Panc1 (cell line): ENCODE measurements at regions not wholly inside any gene's neighbourhood (a gene's known extent, or its start where the extent isn't known, plus 50 kb on each side); places are given as distances from the start of the nearest gene placed in this dataset.

Source experiments
- ATAC-seq: fragments of 200-7000 bp; cut with Tn5 transposase; 2 replicates; pipeline ENCODE4 v1.9.1; 2020; ENCODE audit warnings: mild to moderate bottlenecking, moderate library complexity
- BruUV-seq: library from RNA; stranded (reverse); fragments of 400-500 nt; replicated peaks from 2 replicates; lab custom pipeline; 2021; lab: Mats Ljungman, UMichigan
- CTCF ChIA-PET: fragments of 300-600 bp; sonication (Branson Sonifier 250); formaldehyde crosslinking; loops from one replicate; lab custom pipeline; 2022; ENCODE audit warnings: antibody characterized with exemption; lab: Charles Lee
- POLR2A ChIA-PET: fragments of 300-600 bp; sonication (Branson Sonifier 250); formaldehyde crosslinking; loops from one replicate; lab custom pipeline; 2022; ENCODE audit warnings: antibody characterized with exemption; lab: Charles Lee
- DNase-seq: peaks from one replicate; pipeline ENCODE4 v3.0.0-alpha.2; 2010; ENCODE audit warnings: low read depth, low spot score
- H3K27ac ChIP-seq: 2 replicates; pipeline ENCODE4 v1.5.1; 2011; ENCODE audit warnings: mild to moderate bottlenecking, low read length, inconsistent platforms
- H3K27me3 ChIP-seq: fragments of 200-500 bp; sonication (Bioruptor generic); 2 replicates; pipeline ENCODE4 v1.6.0; 2014; ENCODE audit warnings: low read length, inconsistent platforms; ENCODE audit not compliant: control insufficient read depth, insufficient read depth
- H3K36me3 ChIP-seq: fragments of 200-500 bp; sonication (Bioruptor generic); 2 replicates; pipeline ENCODE4 v1.5.1; 2014; ENCODE audit warnings: inconsistent platforms, mild to moderate bottlenecking, low read length, moderate library complexity; ENCODE audit not compliant: control insufficient read depth, insufficient read depth
- H3K4me1 ChIP-seq: 2 replicates; pipeline ENCODE4 v1.5.1; 2011; ENCODE audit warnings: inconsistent platforms, mild to moderate bottlenecking, low read length, moderate library complexity; ENCODE audit not compliant: control insufficient read depth, insufficient read depth
- H3K4me3 ChIP-seq, 2 experiments: 2 replicates each; pipeline ENCODE4 v1.5.1; 2011 to 2012; ENCODE audit warnings: low read depth in 2 of 2, low read length in 2 of 2, mild to moderate bottlenecking in 2 of 2, inconsistent platforms in 1 of 2, moderate library complexity in 1 of 2
- H3K9me3 ChIP-seq: fragments of 200-500 bp; sonication (Bioruptor generic); 2 replicates; pipeline ENCODE4 v1.5.1; 2014; ENCODE audit warnings: low read depth, mild to moderate bottlenecking, inconsistent platforms, low read length, moderate library complexity; ENCODE audit not compliant: control insufficient read depth, insufficient read depth
- POLR2AphosphoS5 ChIP-seq: IDR thresholded peaks from 2 replicates; pipeline ENCODE4 v1.6.1; 2012; ENCODE audit warnings: mild to moderate bottlenecking, low read depth, low read length, moderate library complexity
- SIN3A ChIP-seq: IDR thresholded peaks from 2 replicates; pipeline ENCODE4 v1.6.1; 2012; ENCODE audit warnings: low read depth, mild to moderate bottlenecking, low read length, moderate library complexity, borderline replicate concordance; ENCODE audit not compliant: insufficient read depth
- TCF7L2 ChIP-seq: IDR thresholded peaks from 2 replicates; pipeline ENCODE4 v1.6.1; 2011; ENCODE audit warnings: mild to moderate bottlenecking, low read depth, low read length, inconsistent platforms
- in situ Hi-C: cut with HindIII; loops from 2 replicates; pipeline ENCODE4 v1.10.0; 2016; ENCODE audit warnings: low sequenced_read_pairs, low pct_unique_long_range_greater_than_20kb
- intact Hi-C: fragments of 100-400 bp; cut with micrococcal nuclease; formaldehyde crosslinking; loops from one replicate; pipeline ENCODE4 v1.10.0; 2022; ENCODE audit not compliant: unreplicated experiment
- TF ChIP-seq, protein P1 (sequence below): fragments of 450-650 bp; IDR thresholded peaks from 2 replicates; pipeline ENCODE4 v1.5.1; 2017; ENCODE audit warnings: mild to moderate bottlenecking
- TF ChIP-seq, protein P2 (sequence below), 2 experiments: IDR thresholded peaks; 2 replicates each; pipeline ENCODE4 v1.6.1; 2011 to 2012; ENCODE audit warnings: low read depth in 2 of 2, control low read depth in 1 of 2, low read length in 1 of 2, mild to moderate bottlenecking in 1 of 2, moderate library complexity in 1 of 2; ENCODE audit not compliant: insufficient read depth in 1 of 2

DNA sequence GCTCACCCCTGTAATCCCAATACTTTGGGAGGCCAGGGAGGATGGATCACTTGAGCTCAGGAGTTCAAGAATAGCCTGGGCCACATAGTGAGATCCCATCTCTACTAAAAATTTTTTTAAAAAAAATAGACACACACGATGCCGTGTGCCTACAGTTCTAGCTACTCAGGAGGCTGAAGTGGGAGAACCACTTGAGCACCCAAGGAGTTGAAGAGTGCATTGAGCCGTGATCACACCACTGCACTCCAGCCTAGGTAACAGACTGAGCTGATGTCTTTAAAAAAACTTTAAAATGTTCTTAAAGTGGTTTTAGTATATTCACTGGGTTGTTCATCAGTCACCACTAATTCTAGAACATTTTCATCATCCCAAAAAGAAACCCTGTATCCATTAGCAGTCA lies 51.9 kb upstream of the RNF38 start:
- TF ChIP-seq SIN3A (no peak), TCF7L2 (no peak), POLR2AphosphoS5 (no peak)
- TF ChIP-seq, protein P1, sequence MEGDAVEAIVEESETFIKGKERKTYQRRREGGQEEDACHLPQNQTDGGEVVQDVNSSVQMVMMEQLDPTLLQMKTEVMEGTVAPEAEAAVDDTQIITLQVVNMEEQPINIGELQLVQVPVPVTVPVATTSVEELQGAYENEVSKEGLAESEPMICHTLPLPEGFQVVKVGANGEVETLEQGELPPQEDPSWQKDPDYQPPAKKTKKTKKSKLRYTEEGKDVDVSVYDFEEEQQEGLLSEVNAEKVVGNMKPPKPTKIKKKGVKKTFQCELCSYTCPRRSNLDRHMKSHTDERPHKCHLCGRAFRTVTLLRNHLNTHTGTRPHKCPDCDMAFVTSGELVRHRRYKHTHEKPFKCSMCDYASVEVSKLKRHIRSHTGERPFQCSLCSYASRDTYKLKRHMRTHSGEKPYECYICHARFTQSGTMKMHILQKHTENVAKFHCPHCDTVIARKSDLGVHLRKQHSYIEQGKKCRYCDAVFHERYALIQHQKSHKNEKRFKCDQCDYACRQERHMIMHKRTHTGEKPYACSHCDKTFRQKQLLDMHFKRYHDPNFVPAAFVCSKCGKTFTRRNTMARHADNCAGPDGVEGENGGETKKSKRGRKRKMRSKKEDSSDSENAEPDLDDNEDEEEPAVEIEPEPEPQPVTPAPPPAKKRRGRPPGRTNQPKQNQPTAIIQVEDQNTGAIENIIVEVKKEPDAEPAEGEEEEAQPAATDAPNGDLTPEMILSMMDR: no peak
- TF ChIP-seq, protein P2, sequence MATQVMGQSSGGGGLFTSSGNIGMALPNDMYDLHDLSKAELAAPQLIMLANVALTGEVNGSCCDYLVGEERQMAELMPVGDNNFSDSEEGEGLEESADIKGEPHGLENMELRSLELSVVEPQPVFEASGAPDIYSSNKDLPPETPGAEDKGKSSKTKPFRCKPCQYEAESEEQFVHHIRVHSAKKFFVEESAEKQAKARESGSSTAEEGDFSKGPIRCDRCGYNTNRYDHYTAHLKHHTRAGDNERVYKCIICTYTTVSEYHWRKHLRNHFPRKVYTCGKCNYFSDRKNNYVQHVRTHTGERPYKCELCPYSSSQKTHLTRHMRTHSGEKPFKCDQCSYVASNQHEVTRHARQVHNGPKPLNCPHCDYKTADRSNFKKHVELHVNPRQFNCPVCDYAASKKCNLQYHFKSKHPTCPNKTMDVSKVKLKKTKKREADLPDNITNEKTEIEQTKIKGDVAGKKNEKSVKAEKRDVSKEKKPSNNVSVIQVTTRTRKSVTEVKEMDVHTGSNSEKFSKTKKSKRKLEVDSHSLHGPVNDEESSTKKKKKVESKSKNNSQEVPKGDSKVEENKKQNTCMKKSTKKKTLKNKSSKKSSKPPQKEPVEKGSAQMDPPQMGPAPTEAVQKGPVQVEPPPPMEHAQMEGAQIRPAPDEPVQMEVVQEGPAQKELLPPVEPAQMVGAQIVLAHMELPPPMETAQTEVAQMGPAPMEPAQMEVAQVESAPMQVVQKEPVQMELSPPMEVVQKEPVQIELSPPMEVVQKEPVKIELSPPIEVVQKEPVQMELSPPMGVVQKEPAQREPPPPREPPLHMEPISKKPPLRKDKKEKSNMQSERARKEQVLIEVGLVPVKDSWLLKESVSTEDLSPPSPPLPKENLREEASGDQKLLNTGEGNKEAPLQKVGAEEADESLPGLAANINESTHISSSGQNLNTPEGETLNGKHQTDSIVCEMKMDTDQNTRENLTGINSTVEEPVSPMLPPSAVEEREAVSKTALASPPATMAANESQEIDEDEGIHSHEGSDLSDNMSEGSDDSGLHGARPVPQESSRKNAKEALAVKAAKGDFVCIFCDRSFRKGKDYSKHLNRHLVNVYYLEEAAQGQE (IDR thresholded peaks at IDR 0.05; ENCODE audit: insufficient read depth in 1 of 2, low read depth in 2 of 2, low read length in 1 of 2): no peak
- ATAC-seq: no peak
- Histone ChIP-seq H3K4me1 (peaks cover 6% of the 10 kb centered on the region), H3K9me3 (no peaks in the 10 kb centered on the region), H3K36me3 (no peaks in the 10 kb centered on the region), H3K4me3 (no peak overlapping the region), H3K27me3 (no peaks in the 10 kb centered on the region), H3K27ac (no peak overlapping the region)
- in situ Hi-C loops: no loop called here
- intact Hi-C loops: loop anchor here (10.0 kb wide), 1 partner anchor 103 kb away; no protein-coding TSS in a partner anchor
- no TSS peak for BruUV-seq
- no peak for DNase-seq
- POLR2A ChIA-PET: no interaction called here
- CTCF ChIA-PET: interaction anchor here (1.5 kb wide), 1 partner anchor 45 kb away, joined by 8 read pairs; no protein-coding TSS in a partner anchor

DNA sequence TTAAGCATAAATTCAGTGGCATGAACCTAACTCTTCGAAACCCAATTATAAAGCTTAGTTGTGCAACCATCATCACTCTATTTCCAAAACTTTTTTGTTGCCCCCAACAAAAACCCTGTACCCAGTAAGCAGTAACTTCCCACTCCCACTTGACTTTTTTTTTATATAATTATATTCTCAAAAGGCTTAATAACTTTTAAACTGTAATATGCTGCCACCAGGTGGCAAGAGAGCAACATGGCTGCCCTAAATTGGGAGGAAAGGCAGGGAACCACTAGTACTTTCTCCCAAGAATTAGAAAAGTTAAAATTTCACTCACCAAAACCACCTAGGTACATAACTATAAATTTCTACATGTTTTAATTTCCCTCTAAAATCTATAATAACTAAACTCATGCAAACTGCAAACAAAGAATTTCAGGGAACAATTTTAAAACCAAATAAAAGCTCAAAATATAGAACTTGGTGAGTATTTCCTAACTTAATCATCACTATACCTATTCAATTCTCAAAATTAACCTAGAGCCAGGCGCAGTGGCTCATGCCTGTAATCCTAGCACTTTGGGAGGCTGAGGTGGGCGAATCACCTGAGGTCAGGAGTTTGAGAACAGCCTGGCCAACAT lies 50.2 kb upstream of the RNF38 start:
- no peaks in the 10 kb centered on the region for H3K4me1 ChIP-seq
- H3K27me3 ChIP-seq: no peaks in the 10 kb centered on the region
- ATAC-seq (peak; percentile 60; the same call in 1 of the 2 replicates), DNase-seq (peak; percentile 20)
- H3K36me3 ChIP-seq: no peaks in the 10 kb centered on the region
- ChIA-PET CTCF (interaction anchor here (0.7 to 1.7 kb wide), 4 partner anchors 11 to 508 kb away, joined by 3 to 49 read pairs (median 3); no protein-coding TSS in a partner anchor), POLR2A (no interaction called here)
- intact Hi-C loops: loop anchor here (1.0 to 10.0 kb wide), 2 partner anchors 43 to 105 kb away; no protein-coding TSS in a partner anchor
- H3K4me3 ChIP-seq: no peak overlapping the region
- no peak for TF ChIP-seq TCF7L2
- TF ChIP-seq SIN3A: no peak
- TF ChIP-seq, protein P1: no peak
- TF ChIP-seq POLR2AphosphoS5: no peak
- TF ChIP-seq, protein P2 (IDR thresholded peaks at IDR 0.05; ENCODE audit: insufficient read depth in 1 of 2, low read depth in 2 of 2, low read length in 1 of 2): no peak
- in situ Hi-C loops: no loop called here
- BruUV-seq: no TSS peak
- H3K27ac ChIP-seq: no peak overlapping the region
- H3K9me3 ChIP-seq: no peaks in the 10 kb centered on the region
